H1 (cell line): ENCODE measurements at regions not wholly inside any gene's neighbourhood (a gene's known extent, or its start where the extent isn't known, plus 50 kb on each side); places are given as distances from the start of the nearest gene placed in this dataset.

Source experiments
- CTCF ChIA-PET: fragments of 300-600 bp; sonication (Branson Sonifier 250); formaldehyde crosslinking; loops from one replicate; lab custom pipeline; 2021; ENCODE audit not compliant: partially characterized antibody; lab: Charles Lee
- POLR2A ChIA-PET: fragments of 300-600 bp; sonication (Branson Sonifier 250); formaldehyde crosslinking; loops from one replicate; lab custom pipeline; 2021; ENCODE audit warnings: inconsistent platforms; ENCODE audit not compliant: partially characterized antibody; lab: Charles Lee
- DNase-seq, 2 experiments: peaks; one replicate each; pipeline versions ENCODE4 v3.0.0 to v3.0.0-alpha.2; 2010 to 2022; ENCODE audit warnings: low spot score in 2 of 2, low read depth in 1 of 2, mixed read lengths in 1 of 2
- FAIRE-seq: peaks from 2 replicates; lab custom pipeline; 2011; peaks lifted over from hg19 to GRCh38; lab: Jason Lieb, UNC
- H2AFZ ChIP-seq: 2 replicates; pipeline ENCODE4 v1.8.1; 2012; ENCODE audit warnings: low read length, inconsistent platforms
- H2AK5ac ChIP-seq: 2 replicates; pipeline ENCODE4 v1.6.1; 2013; ENCODE audit warnings: low read depth, low read length
- H2BK120ac ChIP-seq: replicated peaks from 2 replicates; pipeline ENCODE3; 2013; ENCODE audit warnings: low read depth, low read length, inconsistent platforms
- H2BK12ac ChIP-seq: 2 replicates; pipeline ENCODE4 v1.6.1; 2013; ENCODE audit warnings: low read depth, low read length
- H2BK15ac ChIP-seq: 2 replicates; pipeline ENCODE4 v1.6.1; 2013; ENCODE audit warnings: low read length
- H2BK20ac ChIP-seq: 2 replicates; pipeline ENCODE4 v1.6.1; 2013; ENCODE audit warnings: low read length
- H2BK5ac ChIP-seq: 2 replicates; pipeline ENCODE4 v1.6.1; 2013; ENCODE audit warnings: low read depth, low read length
- H3K14ac ChIP-seq: 2 replicates; pipeline ENCODE4 v1.6.1; 2013; ENCODE audit warnings: inconsistent platforms; ENCODE audit not compliant: insufficient read length
- H3K18ac ChIP-seq: 2 replicates; pipeline ENCODE4 v1.6.1; 2013; ENCODE audit warnings: low read length; ENCODE audit errors: extremely low read depth
- H3K23ac ChIP-seq: 2 replicates; pipeline ENCODE4 v1.6.1; 2013; ENCODE audit warnings: inconsistent platforms; ENCODE audit not compliant: insufficient read length
- H3K23me2 ChIP-seq: 2 replicates; pipeline ENCODE4 v1.6.1; 2013; ENCODE audit warnings: low read depth, low read length
- H3K27ac ChIP-seq: 2 replicates; pipeline ENCODE4 v1.6.1; 2011; ENCODE audit warnings: low read depth, low read length, inconsistent platforms
- H3K27me3 ChIP-seq, 4 experiments: replicated peaks in 1 of 4; 1 replicate in 1 of 4; 2 replicates in 3 of 4; pipeline versions ENCODE4 v1.6.1 to v1.8.1; 2011 to 2013; ENCODE audit warnings: low read length in 3 of 4, mild to moderate bottlenecking in 3 of 4, inconsistent platforms in 2 of 4, mixed read lengths in 2 of 4, moderate library complexity in 1 of 4; ENCODE audit not compliant: control insufficient read depth in 3 of 4, insufficient read depth in 3 of 4; ENCODE audit errors: extremely low read depth in 1 of 4
- H3K36me3 ChIP-seq, 4 experiments: 2 replicates each; pipeline versions ENCODE4 v1.6.1 to v1.8.1; 2011 to 2013; ENCODE audit warnings: mild to moderate bottlenecking in 4 of 4, low read length in 3 of 4, moderate library complexity in 2 of 4, control low read depth in 1 of 4, inconsistent platforms in 1 of 4; ENCODE audit not compliant: insufficient read depth in 4 of 4, control insufficient read depth in 2 of 4
- H3K4ac ChIP-seq: replicated peaks from 2 replicates; pipeline ENCODE3; 2013; ENCODE audit warnings: low read length, low read depth, mixed read lengths, inconsistent platforms; ENCODE audit not compliant: insufficient read length
- H3K4me1 ChIP-seq, 4 experiments: replicated peaks in 1 of 4; 1 replicate in 1 of 4; 2 replicates in 3 of 4; pipeline versions ENCODE4 v1.6.1 to v1.8.1; 2011 to 2013; ENCODE audit warnings: low read length in 3 of 4, inconsistent platforms in 2 of 4, mixed read lengths in 1 of 4; ENCODE audit not compliant: insufficient read depth in 4 of 4, control insufficient read depth in 3 of 4
- H3K4me2 ChIP-seq, 2 experiments: 2 replicates each; pipeline versions ENCODE4 v1.6.1 to v1.8.1; 2011 to 2013; ENCODE audit warnings: low read depth in 2 of 2, low read length in 2 of 2, control low read depth in 1 of 2, inconsistent platforms in 1 of 2, mild to moderate bottlenecking in 1 of 2; ENCODE audit not compliant: insufficient read depth in 1 of 2
- H3K4me3 ChIP-seq, 4 experiments: fragments of 200-600, 300-600 bp in 1 of 4; sonication (generic), shearing (Covaris generic), sonication (Bioruptor Twin) in 1 of 4; 2 replicates each; pipeline versions ENCODE4 v1.5.1 to v1.8.1; 2011 to 2016; ENCODE audit warnings: low read length in 4 of 4, low read depth in 3 of 4, control low read depth in 2 of 4, inconsistent platforms in 2 of 4, mild to moderate bottlenecking in 2 of 4, mixed read lengths in 1 of 4, moderate library complexity in 1 of 4; ENCODE audit not compliant: insufficient read depth in 2 of 4; ENCODE audit errors: extremely low read depth in 1 of 4
- H3K56ac ChIP-seq: replicated peaks from 2 replicates; pipeline ENCODE3; 2013; ENCODE audit warnings: low read depth, mild to moderate bottlenecking, mixed read lengths, low read length, inconsistent platforms; ENCODE audit not compliant: insufficient read length
- H3K79me1 ChIP-seq: 2 replicates; pipeline ENCODE4 v1.6.1; 2013; ENCODE audit warnings: low read depth, low read length, control low read depth
- H3K79me2 ChIP-seq, 2 experiments: 2 replicates each; pipeline versions ENCODE4 v1.6.1 to v1.8.1; 2012 to 2013; ENCODE audit warnings: low read length in 2 of 2, mild to moderate bottlenecking in 2 of 2, inconsistent platforms in 1 of 2; ENCODE audit not compliant: insufficient read depth in 2 of 2, control insufficient read depth in 1 of 2
- H3K9ac ChIP-seq, 4 experiments: replicated peaks in 1 of 4; 1 replicate in 1 of 4; 2 replicates in 3 of 4; pipeline versions ENCODE4 v1.6.1 to v1.8.1; 2011 to 2013; ENCODE audit warnings: low read depth in 3 of 4, low read length in 3 of 4, control low read depth in 2 of 4, mild to moderate bottlenecking in 2 of 4, moderate library complexity in 2 of 4, inconsistent platforms in 1 of 4; ENCODE audit errors: extremely low read depth in 1 of 4
- H3K9me3 ChIP-seq, 2 experiments: 2 replicates each; pipeline versions ENCODE4 v1.6.1 to v1.8.1; 2012 to 2013; ENCODE audit warnings: mild to moderate bottlenecking in 2 of 2, moderate library complexity in 2 of 2, control low read depth in 1 of 2, inconsistent platforms in 1 of 2, low read depth in 1 of 2, low read length in 1 of 2, mixed read lengths in 1 of 2; ENCODE audit not compliant: insufficient read depth in 2 of 2
- H4K20me1 ChIP-seq, 2 experiments: replicated peaks in 1 of 2; 2 replicates each; pipeline versions ENCODE3 to v1.8.1; 2011 to 2013; ENCODE audit warnings: inconsistent platforms in 2 of 2, low read length in 2 of 2, mild to moderate bottlenecking in 1 of 2; ENCODE audit not compliant: insufficient read depth in 2 of 2, control insufficient read depth in 1 of 2
- H4K5ac ChIP-seq: 2 replicates; pipeline ENCODE4 v1.6.1; 2013; ENCODE audit warnings: low read length, low read depth, mixed read lengths, inconsistent platforms; ENCODE audit not compliant: insufficient read length
- H4K8ac ChIP-seq: 2 replicates; pipeline ENCODE4 v1.8.0; 2013; ENCODE audit warnings: mild to moderate bottlenecking, moderate library complexity, low read length, inconsistent platforms; ENCODE audit not compliant: insufficient read depth; ENCODE audit errors: extremely low read depth
- H4K91ac ChIP-seq: replicated peaks from 2 replicates; pipeline ENCODE3; 2013; ENCODE audit warnings: low read length, mixed read lengths, inconsistent platforms; ENCODE audit not compliant: insufficient read length
- ASH2L ChIP-seq: fragments of 200-600, 300-600 bp; sonication (generic); IDR thresholded peaks from one replicate; pipeline ENCODE4 v1.7.1; 2017; ENCODE audit warnings: low read length
- BACH1 ChIP-seq: IDR thresholded peaks from 2 replicates; pipeline ENCODE4 v1.6.1; 2012; ENCODE audit warnings: low read length, improper control_type of control experiment
- CHD1 ChIP-seq: IDR thresholded peaks from 2 replicates; pipeline ENCODE4 v1.6.1; 2012; ENCODE audit warnings: low read depth, low read length, improper control_type of control experiment
- CHD2 ChIP-seq: IDR thresholded peaks from 2 replicates; pipeline ENCODE4 v1.6.1; 2012; ENCODE audit warnings: low read length, improper control_type of control experiment
- EGR1 ChIP-seq: IDR thresholded peaks from 2 replicates; pipeline ENCODE4 v1.6.1; 2011; ENCODE audit warnings: low read depth, low read length, borderline replicate concordance
- FOSL1 ChIP-seq: IDR thresholded peaks from 2 replicates; pipeline ENCODE4 v1.6.1; 2011; ENCODE audit warnings: mild to moderate bottlenecking, low read depth, low read length, moderate library complexity; ENCODE audit not compliant: insufficient read depth
- KDM1A ChIP-seq: fragments of 200-600, 300-600 bp; sonication (generic); IDR thresholded peaks from 2 replicates; pipeline ENCODE4 v1.7.1; 2016; ENCODE audit warnings: mild to moderate bottlenecking, low read length, borderline replicate concordance
- KDM5A ChIP-seq: fragments of 200-600 bp; IDR thresholded peaks from 2 replicates; pipeline ENCODE4 v1.7.1; 2012; ENCODE audit warnings: mild to moderate bottlenecking, low read length, inconsistent platforms, mixed read lengths
- NANOG ChIP-seq: IDR thresholded peaks from 2 replicates; pipeline ENCODE4 v1.6.1; 2011; ENCODE audit warnings: low read length, low read depth, mild to moderate bottlenecking, inconsistent platforms; ENCODE audit not compliant: insufficient read depth, poor library complexity, severe bottlenecking
- RBBP5 ChIP-seq: IDR thresholded peaks from 2 replicates; pipeline ENCODE4 v1.7.1; 2012; ENCODE audit warnings: low read depth, mild to moderate bottlenecking, inconsistent platforms, low read length, moderate library complexity, borderline replicate concordance
- SAP30 ChIP-seq: fragments of 300-600 bp; sonication (generic); IDR thresholded peaks from 2 replicates; pipeline ENCODE4 v1.7.1; 2012; ENCODE audit warnings: low read length, moderate library complexity, mild to moderate bottlenecking, inconsistent platforms; ENCODE audit not compliant: insufficient read depth, insufficient replicate concordance
- TCF12 ChIP-seq: IDR thresholded peaks from 2 replicates; pipeline ENCODE4 v1.6.1; 2011; ENCODE audit warnings: low read depth, mild to moderate bottlenecking, low read length
- YY1 ChIP-seq: IDR thresholded peaks from 2 replicates; pipeline ENCODE4 v1.6.1; 2011; ENCODE audit warnings: low read depth, mild to moderate bottlenecking, low read length
- WGBS, 2 experiments: shearing (Covaris generic) in 1 of 2; methylation state at CpG; one replicate each; pipeline versions ENCODE4 v1.1.6 to v1.1.7; 2013 to 2015; ENCODE audit warnings: low lambda C conversion rate in 2 of 2, mixed read lengths in 2 of 2, inconsistent platforms in 1 of 2, low coverage in 1 of 2, missing lambda C conversion rate in 1 of 2; ENCODE audit not compliant: insufficient replicate concordance in 2 of 2, insufficient coverage in 1 of 2, insufficient read length in 1 of 2; ENCODE audit errors: extremely low coverage in 1 of 2, missing lambda C conversion rate in 1 of 2; 5-methylcytosine and 5-hydroxymethylcytosine counted together
- TF ChIP-seq, protein P1 (sequence below): IDR thresholded peaks from 2 replicates; pipeline ENCODE4 v1.6.1; 2011; ENCODE audit warnings: low read depth, mild to moderate bottlenecking, low read length; ENCODE audit not compliant: insufficient read depth

GRCh38 chr16:17755158-17755557 lies 284.4 kb upstream of the XYLT1 start:
- TF ChIP-seq KDM5A, result no peak
- no peak for TF ChIP-seq CHD1
- TF ChIP-seq KDM1A, result no peak
- no peak for TF ChIP-seq FOSL1
- TF ChIP-seq YY1, result no peak
- no peak for TF ChIP-seq CHD2
- no peak for TF ChIP-seq EGR1
- no peak for TF ChIP-seq SAP30
- TF ChIP-seq, protein P1, sequence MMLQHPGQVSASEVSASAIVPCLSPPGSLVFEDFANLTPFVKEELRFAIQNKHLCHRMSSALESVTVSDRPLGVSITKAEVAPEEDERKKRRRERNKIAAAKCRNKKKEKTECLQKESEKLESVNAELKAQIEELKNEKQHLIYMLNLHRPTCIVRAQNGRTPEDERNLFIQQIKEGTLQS, result no peak
- no peak for TF ChIP-seq TCF12
- TF ChIP-seq ASH2L, result no peak
- no peak for TF ChIP-seq BACH1
- no peak for TF ChIP-seq NANOG
- TF ChIP-seq RBBP5, result no peak
- Histone ChIP-seq H4K91ac (no peak overlapping the region), H3K18ac (no peak overlapping the region), H2BK20ac (no peak overlapping the region), H3K56ac (no peak overlapping the region), H3K4me2 (no peak overlapping the region), H2BK120ac (no peak overlapping the region), H3K36me3 (no peaks in the 10 kb centered on the region), H3K9me3 (0 out of 4 replicates have a peak, but pooled peaks cover 0 to 3% of the 10 kb centered on the region in 2 experiments), H2AK5ac (no peak overlapping the region), H4K8ac (no peak overlapping the region), H3K27me3 (no peaks in the 10 kb centered on the region), H3K4me1 (peaks cover 0 to 13% (median 8%) of the 10 kb centered on the region in 4 experiments; a peak in 5 of 7 replicates), H4K5ac (no peak overlapping the region), H3K4ac (no peak overlapping the region), H3K79me1 (no peaks in the 10 kb centered on the region), H2BK5ac (no peak overlapping the region), H2BK15ac (no peak overlapping the region), H3K27ac (no peak overlapping the region), H3K23ac (no peak overlapping the region), H3K79me2 (no peaks in the 10 kb centered on the region), H3K23me2 (no peaks in the 10 kb centered on the region), H2BK12ac (no peak overlapping the region), H3K4me3 (no peak overlapping the region), H4K20me1 (no peaks in the 10 kb centered on the region), H3K9ac (no peak overlapping the region), H2AFZ (no peak overlapping the region), H3K14ac (no peak overlapping the region)
- ChIA-PET CTCF (interaction anchor here (1.3 kb wide), 1 partner anchor 15 kb away, joined by 3 read pairs; no protein-coding TSS in a partner anchor), POLR2A (no interaction called here)
- DNase-seq, result no peak
- FAIRE-seq, result no peak
- WGBS, 2 experiments, result 85% methylated on average over 1 of the region's 1 CpG; no CpG with 5 or more reads in 1 of the 2 experiments
